ENCODE measurements at regions not wholly inside any gene's neighbourhood (a gene's known extent, or its start where the extent isn't known, plus 50 kb on each side); places are given as distances from the start of the nearest gene placed in this dataset.

GRCh38 chr10:36716291-36716690 lies 409.1 kb upstream of the ANKRD30A start:
- no peak for TF ChIP-seq EGR1 (IDR thresholded peaks at IDR 0.05)
- no peak for TF ChIP-seq REST (IDR thresholded peaks at IDR 0.05; ENCODE audit: low read depth)
- no peak for TF ChIP-seq ZBTB7A (IDR thresholded peaks at IDR 0.05; ENCODE audit: low read depth)
- no peak for TF ChIP-seq MAX (IDR thresholded peaks at IDR 0.05)
- no peak for TF ChIP-seq FOXM1 (IDR thresholded peaks at IDR 0.05; ENCODE audit: borderline replicate concordance, low read depth)
- no peak for TF ChIP-seq TEAD4 (IDR thresholded peaks at IDR 0.05)
- TF ChIP-seq RAD21 (IDR thresholded peaks at IDR 0.05; ENCODE audit: low read depth) = no peak
- no peak for TF ChIP-seq CREB1 (IDR thresholded peaks at IDR 0.05; ENCODE audit: low read depth)
- TF ChIP-seq EP300 (IDR thresholded peaks at IDR 0.05; ENCODE audit: borderline replicate concordance) = no peak
- TF ChIP-seq NFIC (IDR thresholded peaks at IDR 0.05) = no peak
- TF ChIP-seq TAF1 (IDR thresholded peaks at IDR 0.05; ENCODE audit: low read depth) = no peak

GRCh38 chr10:36712695-36713094 lies 412.7 kb upstream of the ANKRD30A start:
- TF ChIP-seq ZBTB7A (IDR thresholded peaks at IDR 0.05; ENCODE audit: low read depth) (no peak), MAX (IDR thresholded peaks at IDR 0.05) (no peak), TAF1 (IDR thresholded peaks at IDR 0.05; ENCODE audit: low read depth) (no peak)

GRCh38 chr10:36711361-36711760 lies 414.0 kb upstream of the ANKRD30A start:
- TF ChIP-seq USF1 (IDR thresholded peaks at IDR 0.05) (no peak), TCF12 (IDR thresholded peaks at IDR 0.05; ENCODE audit: low read depth) (no peak), EGR1 (IDR thresholded peaks at IDR 0.05) (no peak), RAD21 (IDR thresholded peaks at IDR 0.05; ENCODE audit: low read depth) (no peak), TAF1 (IDR thresholded peaks at IDR 0.05; ENCODE audit: low read depth) (no peak), CREB1 (IDR thresholded peaks at IDR 0.05; ENCODE audit: low read depth) (no peak), MAX (IDR thresholded peaks at IDR 0.05) (no peak), YY1 (IDR thresholded peaks at IDR 0.05; ENCODE audit: low read depth) (no peak), REST (IDR thresholded peaks at IDR 0.05; ENCODE audit: low read depth) (no peak), EP300 (IDR thresholded peaks at IDR 0.05; ENCODE audit: borderline replicate concordance) (no peak), CEBPB (IDR thresholded peaks at IDR 0.05) (no peak), NFIC (IDR thresholded peaks at IDR 0.05) (no peak), ZBTB7A (IDR thresholded peaks at IDR 0.05; ENCODE audit: low read depth) (no peak), TEAD4 (IDR thresholded peaks at IDR 0.05) (no peak), FOXM1 (IDR thresholded peaks at IDR 0.05; ENCODE audit: borderline replicate concordance, low read depth) (no peak)

- TF ChIP-seq TAF1 (IDR thresholded peaks at IDR 0.05; ENCODE audit: low read depth) = no peak
- TF ChIP-seq TCF12 (IDR thresholded peaks at IDR 0.05; ENCODE audit: low read depth) = no peak
- TF ChIP-seq ZBTB7A (IDR thresholded peaks at IDR 0.05; ENCODE audit: low read depth) = no peak
- no peak for TF ChIP-seq RAD21 (IDR thresholded peaks at IDR 0.05; ENCODE audit: low read depth)
- TF ChIP-seq CEBPB (IDR thresholded peaks at IDR 0.05) = no peak
- TF ChIP-seq FOXM1 (IDR thresholded peaks at IDR 0.05; ENCODE audit: borderline replicate concordance, low read depth) = no peak
Observed at GRCh38 chr10:36704124-36704523, 421.3 kb upstream of the ANKRD30A start.

GRCh38 chr10:36703179-36703578 lies 422.2 kb upstream of the ANKRD30A start:
- no peak for TF ChIP-seq CEBPB (IDR thresholded peaks at IDR 0.05)
- TF ChIP-seq EGR1 (IDR thresholded peaks at IDR 0.05) = no peak
- no peak for TF ChIP-seq REST (IDR thresholded peaks at IDR 0.05; ENCODE audit: low read depth)
- TF ChIP-seq YY1 (IDR thresholded peaks at IDR 0.05; ENCODE audit: low read depth) = no peak
- TF ChIP-seq MAX (IDR thresholded peaks at IDR 0.05) = no peak
